Liver (tissue), 8 donors: ENCODE measurements at regions not wholly inside any gene's neighbourhood (a gene's known extent, or its start where the extent isn't known, plus 50 kb on each side); places are given as distances from the start of the nearest gene placed in this dataset.
A peak's percentile ranks its signal among the peaks of the same experiment; 100 is the strongest.

Experiments used
- DNase-seq: peaks from one replicate; pipeline ENCODE4 v3.0.0-alpha.2; 2017; ENCODE audit warnings: low spot score
- H3K27ac ChIP-seq, 2 donors: one replicate each; pipeline ENCODE4 v1.7.0; 2013; ENCODE audit warnings: inconsistent platforms in 2 of 2, low read length in 2 of 2, control low read depth in 1 of 2, low read depth in 1 of 2, mild to moderate bottlenecking in 1 of 2
- H3K27me3 ChIP-seq, 4 donors: one replicate each; pipeline versions ENCODE4 v1.6.1 to v1.7.0; 2013; ENCODE audit warnings: low read length in 3 of 4, inconsistent platforms in 1 of 4, mild to moderate bottlenecking in 1 of 4, moderate library complexity in 1 of 4; ENCODE audit not compliant: control insufficient read depth in 4 of 4, insufficient read depth in 4 of 4
- H3K36me3 ChIP-seq, 4 donors: one replicate each; pipeline versions ENCODE4 v1.6.1 to v1.7.0; 2013; ENCODE audit warnings: low read length in 3 of 4, mild to moderate bottlenecking in 3 of 4, low read depth in 1 of 4, moderate library complexity in 1 of 4; ENCODE audit not compliant: control insufficient read depth in 4 of 4, insufficient read depth in 3 of 4
- H3K4me1 ChIP-seq, 4 donors: one replicate each; pipeline versions ENCODE4 v1.6.1 to v1.7.0; 2013; ENCODE audit warnings: low read length in 3 of 4, mild to moderate bottlenecking in 3 of 4, moderate library complexity in 1 of 4; ENCODE audit not compliant: control insufficient read depth in 4 of 4, insufficient read depth in 4 of 4
- H3K4me3 ChIP-seq, 3 donors: one replicate each; pipeline versions ENCODE4 v1.6.1 to v1.7.0; 2013; ENCODE audit warnings: low read length in 3 of 3, control low read depth in 1 of 3, low read depth in 1 of 3, mild to moderate bottlenecking in 1 of 3
- H3K9ac ChIP-seq, 2 donors: one replicate each; pipeline ENCODE4 v1.7.0; 2013; ENCODE audit warnings: low read length in 2 of 2, mild to moderate bottlenecking in 2 of 2, moderate library complexity in 2 of 2, control low read depth in 1 of 2, low read depth in 1 of 2
- H3K9me3 ChIP-seq, 4 donors: one replicate each; pipeline versions ENCODE4 v1.6.1 to v1.7.0; 2013; ENCODE audit warnings: low read length in 3 of 4; ENCODE audit not compliant: control insufficient read depth in 4 of 4
- EGR1 ChIP-seq, 2 donors: IDR thresholded peaks; 2 replicates each; pipeline ENCODE4 v1.6.1; 2016 to 2018; ENCODE audit warnings: antibody characterized with exemption in 2 of 2, low read depth in 2 of 2
- FOXA1 ChIP-seq: IDR thresholded peaks from 2 replicates; pipeline ENCODE4 v1.6.1; 2016; ENCODE audit warnings: antibody characterized with exemption
- FOXA2 ChIP-seq: IDR thresholded peaks from 2 replicates; pipeline ENCODE4 v1.6.1; 2016; ENCODE audit warnings: antibody characterized with exemption
- GABPA ChIP-seq, 2 donors: IDR thresholded peaks in 1 of 2; conservative IDR thresholded peaks in 1 of 2; 2 replicates each; pipeline ENCODE4 v1.6.1; 2016; ENCODE audit warnings: antibody characterized with exemption in 2 of 2, mild to moderate bottlenecking in 1 of 2, moderate library complexity in 1 of 2
- HNF4A ChIP-seq, 2 donors: conservative IDR thresholded peaks; 2 replicates each; pipeline ENCODE4 v1.6.1; 2016; ENCODE audit warnings: antibody characterized with exemption in 2 of 2, mild to moderate bottlenecking in 2 of 2
- HNF4G ChIP-seq: IDR thresholded peaks from 2 replicates; pipeline ENCODE4 v1.6.1; 2016; ENCODE audit warnings: antibody characterized with exemption
- JUND ChIP-seq, 2 donors: IDR thresholded peaks; 2 replicates each; pipeline ENCODE4 v1.6.1; 2016; ENCODE audit warnings: antibody characterized with exemption in 2 of 2
- NR2F2 ChIP-seq: IDR thresholded peaks from 2 replicates; pipeline ENCODE4 v1.6.1; 2016; ENCODE audit warnings: antibody characterized with exemption
- RAD21 ChIP-seq, 2 donors: IDR thresholded peaks; 2 replicates each; pipeline ENCODE4 v1.6.1; 2016; ENCODE audit warnings: antibody characterized with exemption in 2 of 2, mild to moderate bottlenecking in 2 of 2
- RXRA ChIP-seq, 2 donors: IDR thresholded peaks; 2 replicates each; pipeline ENCODE4 v1.6.1; 2017 to 2018; ENCODE audit warnings: antibody characterized with exemption in 2 of 2, mild to moderate bottlenecking in 1 of 2
- SP1 ChIP-seq: IDR thresholded peaks from 2 replicates; pipeline ENCODE4 v1.6.1; 2018; ENCODE audit warnings: antibody characterized with exemption, mild to moderate bottlenecking
- YY1 ChIP-seq: IDR thresholded peaks from 2 replicates; pipeline ENCODE4 v1.6.1; 2016; ENCODE audit warnings: antibody characterized with exemption, mild to moderate bottlenecking
- WGBS: extraction: QIAGEN DNeasy Blood & Tissue Kit; methylation state at CpG from one replicate; pipeline ENCODE4 v1.1.7; 2013; 5-methylcytosine and 5-hydroxymethylcytosine counted together
- TF ChIP-seq, protein P1 (sequence below): IDR thresholded peaks from 2 replicates; pipeline ENCODE4 v1.6.1; 2016; ENCODE audit warnings: antibody characterized with exemption
- TF ChIP-seq, protein P2 (sequence below): IDR thresholded peaks from 2 replicates; pipeline ENCODE4 v1.6.1; 2016; ENCODE audit warnings: antibody characterized with exemption, mild to moderate bottlenecking
- TF ChIP-seq, protein P3 (sequence below): fragments of 150-350 bp; IDR thresholded peaks from 2 replicates; pipeline ENCODE4 v1.5.1; 2017; ENCODE audit warnings: improper control_type of control experiment, low read depth, low read length; ENCODE audit not compliant: missing input control
- donor health status: healthy.
- donor health status: healthy.
- donor health status: healthy.
- donor health status: healthy.
- donor health status: healthy.

DNA sequence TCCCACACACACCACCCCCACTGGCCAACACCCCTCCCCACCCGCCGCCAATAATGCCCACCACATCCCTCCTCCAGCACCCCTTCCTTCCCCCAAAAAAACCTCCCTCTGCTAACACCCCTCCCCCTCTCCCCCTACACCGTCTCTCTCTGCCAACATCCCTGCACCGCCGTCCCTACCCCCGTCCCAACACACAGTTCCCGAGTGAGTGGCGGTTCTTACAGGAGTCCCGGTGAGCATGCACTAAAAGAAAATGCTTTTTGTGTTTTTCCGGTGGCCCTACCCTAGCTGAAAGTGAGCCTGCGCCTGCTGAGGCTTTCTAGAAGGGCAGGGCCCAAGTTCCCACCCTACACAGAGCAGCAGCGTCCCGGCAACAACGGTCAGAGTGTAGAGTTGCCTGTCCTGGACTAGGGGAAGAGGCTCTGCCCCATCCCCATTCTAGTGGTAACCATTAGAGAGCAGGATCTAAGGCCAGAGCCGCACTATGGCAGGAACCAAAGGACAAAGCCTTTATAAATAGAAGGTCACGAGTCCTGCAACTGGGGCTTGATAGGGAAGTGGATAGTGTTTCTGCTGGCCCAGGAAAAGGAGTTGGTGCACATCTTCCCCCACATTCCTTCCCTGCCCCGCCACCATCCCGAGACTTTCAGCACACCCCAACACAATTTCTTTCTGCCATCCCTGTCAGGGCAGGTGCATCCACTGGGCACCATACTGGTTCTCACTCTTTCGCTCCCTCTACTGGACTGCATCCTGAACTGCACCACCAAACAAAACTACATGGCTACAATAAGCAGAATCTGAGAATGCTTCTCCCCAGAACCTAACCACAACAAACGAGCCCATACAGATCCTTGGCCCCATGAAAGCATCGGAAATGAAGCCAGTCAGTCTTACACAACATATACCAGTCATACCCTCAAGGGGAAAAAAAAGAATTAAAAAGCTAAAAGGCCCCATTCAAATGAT is 78.1 kb upstream of the PAGE3 start:
- DNase-seq, result peak; percentile 35
- 42% methylated on average over 21 of the region's 21 CpGs for WGBS

DNA sequence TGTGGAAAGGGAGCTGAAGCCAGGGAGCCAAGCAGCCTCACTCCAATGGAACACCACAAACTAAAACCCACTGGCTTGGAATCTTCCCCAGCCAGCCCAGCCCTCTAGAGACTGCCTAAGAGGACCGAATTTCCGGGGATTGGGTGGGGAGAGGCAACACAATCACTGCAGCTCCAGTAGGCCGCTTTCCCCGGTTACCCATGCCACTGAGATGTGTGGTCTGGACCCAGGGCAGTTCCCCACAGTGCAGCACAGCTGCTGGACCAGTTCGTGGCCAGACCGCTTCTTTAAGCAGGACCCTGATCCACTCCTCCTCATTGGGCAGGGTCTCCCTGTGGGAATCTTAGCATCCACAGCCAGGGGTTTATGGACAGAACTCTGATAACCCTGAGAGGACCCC is 91.9 kb upstream of the PAGE3 start:
- peaks cover 0 to 6% (median 0%) of the 10 kb centered on the region in 4 donors for H3K9me3 ChIP-seq
- no peak overlapping the region for H3K4me3 ChIP-seq
- H3K9ac ChIP-seq, result no peak overlapping the region
- H3K36me3 ChIP-seq, result no peaks in the 10 kb centered on the region
- H3K4me1 ChIP-seq, result no peaks in the 10 kb centered on the region
- no peak overlapping the region for H3K27ac ChIP-seq
- DNase-seq, result no peak
- peaks cover 0 to 3% (median 0%) of the 10 kb centered on the region in 4 donors for H3K27me3 ChIP-seq
- 85% methylated on average over 6 of the region's 6 CpGs for WGBS
- TF ChIP-seq FOXA2 (no peak), RXRA (IDR thresholded peaks at IDR 0.05) (no peak), SP1 (no peak), FOXA1 (no peak), JUND (IDR thresholded peaks at IDR 0.05) (no peak), NR2F2 (no peak), HNF4G (no peak), HNF4A (conservative IDR thresholded peaks at IDR 0.05) (no peak), YY1 (no peak), GABPA (IDR thresholded peaks at IDR 0.05 in 1 of 2, conservative IDR thresholded peaks at IDR 0.05 in 1 of 2) (no peak)
- TF ChIP-seq, protein P1, sequence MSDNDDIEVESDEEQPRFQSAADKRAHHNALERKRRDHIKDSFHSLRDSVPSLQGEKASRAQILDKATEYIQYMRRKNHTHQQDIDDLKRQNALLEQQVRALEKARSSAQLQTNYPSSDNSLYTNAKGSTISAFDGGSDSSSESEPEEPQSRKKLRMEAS, result no peak
- TF ChIP-seq, protein P2, sequence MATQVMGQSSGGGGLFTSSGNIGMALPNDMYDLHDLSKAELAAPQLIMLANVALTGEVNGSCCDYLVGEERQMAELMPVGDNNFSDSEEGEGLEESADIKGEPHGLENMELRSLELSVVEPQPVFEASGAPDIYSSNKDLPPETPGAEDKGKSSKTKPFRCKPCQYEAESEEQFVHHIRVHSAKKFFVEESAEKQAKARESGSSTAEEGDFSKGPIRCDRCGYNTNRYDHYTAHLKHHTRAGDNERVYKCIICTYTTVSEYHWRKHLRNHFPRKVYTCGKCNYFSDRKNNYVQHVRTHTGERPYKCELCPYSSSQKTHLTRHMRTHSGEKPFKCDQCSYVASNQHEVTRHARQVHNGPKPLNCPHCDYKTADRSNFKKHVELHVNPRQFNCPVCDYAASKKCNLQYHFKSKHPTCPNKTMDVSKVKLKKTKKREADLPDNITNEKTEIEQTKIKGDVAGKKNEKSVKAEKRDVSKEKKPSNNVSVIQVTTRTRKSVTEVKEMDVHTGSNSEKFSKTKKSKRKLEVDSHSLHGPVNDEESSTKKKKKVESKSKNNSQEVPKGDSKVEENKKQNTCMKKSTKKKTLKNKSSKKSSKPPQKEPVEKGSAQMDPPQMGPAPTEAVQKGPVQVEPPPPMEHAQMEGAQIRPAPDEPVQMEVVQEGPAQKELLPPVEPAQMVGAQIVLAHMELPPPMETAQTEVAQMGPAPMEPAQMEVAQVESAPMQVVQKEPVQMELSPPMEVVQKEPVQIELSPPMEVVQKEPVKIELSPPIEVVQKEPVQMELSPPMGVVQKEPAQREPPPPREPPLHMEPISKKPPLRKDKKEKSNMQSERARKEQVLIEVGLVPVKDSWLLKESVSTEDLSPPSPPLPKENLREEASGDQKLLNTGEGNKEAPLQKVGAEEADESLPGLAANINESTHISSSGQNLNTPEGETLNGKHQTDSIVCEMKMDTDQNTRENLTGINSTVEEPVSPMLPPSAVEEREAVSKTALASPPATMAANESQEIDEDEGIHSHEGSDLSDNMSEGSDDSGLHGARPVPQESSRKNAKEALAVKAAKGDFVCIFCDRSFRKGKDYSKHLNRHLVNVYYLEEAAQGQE, result no peak
- TF ChIP-seq, protein P3, sequence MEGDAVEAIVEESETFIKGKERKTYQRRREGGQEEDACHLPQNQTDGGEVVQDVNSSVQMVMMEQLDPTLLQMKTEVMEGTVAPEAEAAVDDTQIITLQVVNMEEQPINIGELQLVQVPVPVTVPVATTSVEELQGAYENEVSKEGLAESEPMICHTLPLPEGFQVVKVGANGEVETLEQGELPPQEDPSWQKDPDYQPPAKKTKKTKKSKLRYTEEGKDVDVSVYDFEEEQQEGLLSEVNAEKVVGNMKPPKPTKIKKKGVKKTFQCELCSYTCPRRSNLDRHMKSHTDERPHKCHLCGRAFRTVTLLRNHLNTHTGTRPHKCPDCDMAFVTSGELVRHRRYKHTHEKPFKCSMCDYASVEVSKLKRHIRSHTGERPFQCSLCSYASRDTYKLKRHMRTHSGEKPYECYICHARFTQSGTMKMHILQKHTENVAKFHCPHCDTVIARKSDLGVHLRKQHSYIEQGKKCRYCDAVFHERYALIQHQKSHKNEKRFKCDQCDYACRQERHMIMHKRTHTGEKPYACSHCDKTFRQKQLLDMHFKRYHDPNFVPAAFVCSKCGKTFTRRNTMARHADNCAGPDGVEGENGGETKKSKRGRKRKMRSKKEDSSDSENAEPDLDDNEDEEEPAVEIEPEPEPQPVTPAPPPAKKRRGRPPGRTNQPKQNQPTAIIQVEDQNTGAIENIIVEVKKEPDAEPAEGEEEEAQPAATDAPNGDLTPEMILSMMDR, result no peak

More for the DNA sequence above, 78.1 kb upstream of the PAGE3 start:
- Histone ChIP-seq H3K27me3 (no peaks in the 10 kb centered on the region), H3K27ac (no peak overlapping the region), H3K36me3 (no peaks in the 10 kb centered on the region), H3K9ac (no peak overlapping the region), H3K4me1 (no peaks in the 10 kb centered on the region), H3K4me3 (no peak overlapping the region), H3K9me3 (no peaks in the 10 kb centered on the region)
- TF ChIP-seq EGR1 (IDR thresholded peaks at IDR 0.05; ENCODE audit: low read depth in 2 of 2) (no peak), RAD21 (IDR thresholded peaks at IDR 0.05) (peak; percentile 61 to 79), RXRA (IDR thresholded peaks at IDR 0.05) (no peak), HNF4G (no peak), GABPA (IDR thresholded peaks at IDR 0.05 in 1 of 2, conservative IDR thresholded peaks at IDR 0.05 in 1 of 2) (no peak), HNF4A (conservative IDR thresholded peaks at IDR 0.05) (no peak), SP1 (no peak), FOXA1 (no peak)
- TF ChIP-seq, protein P3, result peak; percentile 54
- TF ChIP-seq, protein P2, result no peak
